GM21576 (cell line): ENCODE measurements at regions not wholly inside any gene's neighbourhood (a gene's known extent, or its start where the extent isn't known, plus 50 kb on each side); places are given as distances from the start of the nearest gene placed in this dataset.

Experiments
- ATAC-seq: cut with Tn5 transposase; IDR thresholded peaks from one replicate; pipeline ENCODE4 v1.9.1; 2021; ENCODE audit warnings: mild to moderate bottlenecking, moderate library complexity; ENCODE audit not compliant: unreplicated experiment

GRCh38 chr5:17428176-17428800 is 69.7 kb upstream of the TAF11L2 start:
- no peak for ATAC-seq

GRCh38 chr5:17429353-17429752 is 68.7 kb upstream of the TAF11L2 start:
- no peak for ATAC-seq

DNA sequence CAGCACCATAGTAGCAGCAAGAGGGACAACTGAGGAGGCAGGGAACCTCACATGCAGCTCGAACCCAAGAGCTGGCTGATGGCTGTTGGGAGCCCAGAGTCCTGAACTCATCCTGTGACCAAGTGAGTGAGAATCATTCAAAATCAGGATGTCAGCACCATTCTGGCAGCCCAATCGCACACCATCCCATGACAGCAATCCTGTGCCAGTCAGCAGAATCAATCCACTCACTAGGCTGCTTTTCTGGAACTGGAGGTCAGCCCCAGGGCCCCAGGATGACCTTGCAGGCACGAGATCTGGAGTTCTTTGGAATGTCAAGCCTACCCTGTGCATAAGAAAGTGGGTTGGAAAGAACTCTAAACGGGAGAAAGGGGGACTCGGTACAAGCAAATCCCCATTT is 67.8 kb upstream of the TAF11L2 start:
- ATAC-seq: no peak

DNA sequence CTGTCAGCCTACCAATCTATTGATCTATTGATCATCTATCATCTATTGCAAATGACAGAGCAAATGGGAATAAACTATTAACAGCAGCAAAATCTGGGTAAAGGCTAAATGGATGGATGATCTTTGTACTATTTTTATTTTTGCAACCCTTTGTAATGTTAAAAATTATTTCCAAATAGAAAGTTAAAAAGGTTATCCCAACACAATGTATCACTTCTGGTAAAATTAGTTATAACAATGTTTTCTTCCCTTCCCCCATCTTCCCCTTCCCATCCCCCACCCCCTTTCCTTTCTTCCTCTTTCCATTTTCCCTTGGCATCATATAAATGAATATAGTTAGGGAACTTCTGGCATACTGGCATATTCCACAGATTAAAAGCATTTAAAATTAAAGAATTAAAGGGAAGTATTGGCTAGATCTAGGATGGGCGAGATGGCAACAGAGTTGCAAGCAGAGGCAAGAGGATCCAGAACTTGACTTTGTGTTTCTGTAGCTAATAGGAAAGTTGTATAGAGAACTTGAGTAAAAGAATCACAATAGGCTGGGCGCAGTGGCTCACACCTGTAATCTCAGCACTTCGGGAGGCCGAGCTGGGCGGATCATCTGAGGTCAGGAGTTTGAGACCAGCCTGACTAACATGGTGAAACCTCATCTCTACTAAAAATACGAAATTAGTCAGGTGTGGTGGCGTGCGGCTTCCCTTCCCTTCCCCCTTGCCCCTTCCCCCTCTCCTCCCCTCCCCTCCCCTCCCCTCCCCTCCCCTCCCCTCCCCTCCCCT is 66.6 kb upstream of the TAF11L2 start:
- ATAC-seq: no peak

DNA sequence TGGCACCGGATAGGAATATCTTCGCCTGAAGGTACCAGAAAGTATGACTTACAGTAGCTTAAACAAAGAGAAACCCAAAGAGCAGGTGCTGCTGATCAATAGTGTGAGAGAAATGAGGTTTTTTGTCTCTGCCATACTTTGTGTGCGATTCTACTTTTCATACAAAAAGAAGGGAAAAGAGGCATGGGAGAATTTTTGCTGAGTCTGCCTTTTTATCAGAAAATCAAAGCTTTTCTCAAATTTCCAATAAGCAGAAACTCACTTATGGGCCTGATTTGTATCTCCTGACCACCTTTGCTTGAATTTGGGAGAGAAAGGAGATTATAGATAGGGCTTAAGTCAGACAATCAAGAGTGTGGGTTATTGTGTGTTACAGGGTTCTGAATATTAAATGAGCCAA is 65.5 kb upstream of the TAF11L2 start:
- ATAC-seq: no peak

GRCh38 chr5:17433406-17433805 is 64.6 kb upstream of the TAF11L2 start:
- ATAC-seq: no peak

DNA sequence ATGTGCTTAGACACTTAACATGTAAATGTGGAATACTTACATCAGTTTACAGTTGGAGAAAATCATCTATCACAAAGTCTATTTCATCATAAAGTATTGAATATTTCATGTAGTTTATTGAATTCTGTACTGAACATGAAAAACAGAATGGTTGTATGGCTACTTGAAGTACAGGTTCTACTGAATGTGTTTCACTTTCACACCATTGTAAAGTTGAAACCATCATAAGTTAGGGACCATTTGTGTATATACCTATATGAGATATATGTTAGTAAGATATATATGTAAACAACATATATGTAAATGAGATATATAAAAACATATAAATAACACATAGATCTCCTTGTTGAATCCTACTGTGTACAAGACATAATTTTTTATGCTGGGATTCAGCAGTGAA is 63.0 kb upstream of the TAF11L2 start:
- ATAC-seq: peak; percentile 64

GRCh38 chr5:17436350-17436749 is 61.7 kb upstream of the TAF11L2 start:
- ATAC-seq: peak; percentile 26

DNA sequence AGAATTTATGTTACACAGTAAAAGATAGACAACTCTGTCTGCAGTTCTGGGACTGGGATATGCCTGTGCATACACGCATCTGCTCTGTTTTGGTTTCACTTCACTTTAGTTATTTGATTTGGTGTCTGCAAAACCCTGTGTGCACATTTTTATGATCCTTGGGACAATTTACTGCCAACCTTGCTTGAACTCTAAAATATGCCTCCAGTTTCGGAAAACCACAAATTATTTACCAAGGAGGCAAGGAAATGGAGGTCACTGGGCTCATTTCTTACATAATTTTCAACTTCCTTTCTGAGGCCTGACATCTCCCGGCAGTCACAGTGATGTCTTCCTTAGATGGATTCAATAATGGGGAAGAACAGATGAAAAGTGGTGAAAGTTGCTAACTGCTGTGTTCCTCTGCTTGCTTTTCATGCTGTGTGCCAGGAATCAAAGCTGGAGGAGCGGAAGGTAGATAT is 61.2 kb upstream of the TAF11L2 start:
- ATAC-seq: peak; percentile 81

GRCh38 chr5:17438027-17438426 is 60.0 kb upstream of the TAF11L2 start:
- ATAC-seq: no peak

GRCh38 chr5:17439956-17440355 is 58.1 kb upstream of the TAF11L2 start:
- ATAC-seq: no peak

DNA sequence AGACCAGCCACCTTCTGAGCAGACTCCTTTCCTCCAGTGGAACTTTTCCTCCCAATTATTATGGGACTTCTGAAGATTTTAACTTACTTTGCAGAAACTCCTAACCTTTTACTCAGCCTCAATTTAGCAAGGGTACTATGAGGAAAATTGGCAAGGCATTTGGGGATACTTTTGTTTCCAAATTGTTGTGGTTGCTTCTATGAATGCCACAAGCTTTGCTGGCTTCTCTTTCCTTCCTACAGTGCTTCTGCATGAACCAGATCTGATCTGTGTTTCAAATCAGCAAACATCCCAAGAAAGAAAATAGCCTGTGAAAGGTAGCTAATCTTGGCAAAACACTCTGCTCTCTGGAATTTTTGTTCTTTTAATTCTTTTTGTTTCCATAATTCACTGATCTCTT is 57.3 kb upstream of the TAF11L2 start:
- no peak for ATAC-seq

DNA sequence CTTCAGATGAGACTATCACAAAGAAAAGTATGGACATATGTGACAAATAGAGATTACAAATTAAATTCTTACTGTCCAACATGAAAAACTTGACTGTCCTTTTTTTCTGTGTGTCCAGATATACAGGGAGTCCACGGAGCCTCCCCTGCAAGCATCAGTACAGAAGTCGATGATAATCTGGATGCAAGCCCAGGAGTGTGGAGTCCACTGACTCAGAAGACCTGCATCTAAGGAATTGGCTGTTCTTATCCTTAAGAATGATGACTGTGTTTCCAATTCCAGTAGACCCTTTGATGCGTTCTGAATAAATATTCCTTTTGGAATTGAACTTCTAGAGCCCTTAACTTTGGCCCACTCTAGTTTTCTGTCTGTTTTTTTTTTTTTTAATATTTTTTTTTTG is 56.7 kb upstream of the TAF11L2 start:
- ATAC-seq: no peak

DNA sequence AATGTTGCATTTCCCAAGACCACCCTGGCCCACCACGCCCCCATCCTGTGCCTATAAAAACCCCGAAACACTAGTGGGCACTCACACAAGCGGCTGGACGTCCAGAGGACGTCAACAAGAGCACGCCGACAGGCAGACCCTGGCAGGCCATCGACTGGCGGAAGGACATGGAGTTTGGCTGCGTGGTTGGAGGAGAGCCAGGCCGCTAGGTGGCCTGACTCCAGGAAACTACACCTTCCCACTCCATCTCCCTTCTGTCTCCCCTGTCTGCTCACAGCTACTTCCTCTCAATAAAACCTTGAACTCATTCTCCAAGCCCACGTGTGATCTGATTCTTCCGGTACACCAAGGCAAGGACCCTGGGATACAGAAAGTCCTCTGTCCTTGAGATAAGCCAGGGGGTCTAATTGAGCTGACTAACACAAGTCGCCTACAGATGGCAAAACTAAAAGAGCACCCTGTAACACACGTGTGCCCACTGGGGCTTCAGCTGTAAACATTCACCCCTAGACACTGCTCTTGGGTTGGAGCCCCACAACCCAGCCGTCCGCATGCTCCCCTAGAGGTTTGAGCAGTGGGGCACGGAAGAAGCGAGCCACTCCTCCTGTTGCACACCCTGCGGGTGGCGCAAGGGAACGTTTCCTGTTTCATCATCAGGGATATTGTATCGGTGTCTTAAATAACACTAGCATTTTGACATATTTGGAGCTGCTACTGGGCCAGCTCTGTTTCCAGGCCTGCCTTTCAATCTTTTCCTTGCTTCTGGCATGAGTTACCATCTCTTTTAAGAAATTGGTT is 54.5 kb upstream of the TAF11L2 start:
- no peak for ATAC-seq

DNA sequence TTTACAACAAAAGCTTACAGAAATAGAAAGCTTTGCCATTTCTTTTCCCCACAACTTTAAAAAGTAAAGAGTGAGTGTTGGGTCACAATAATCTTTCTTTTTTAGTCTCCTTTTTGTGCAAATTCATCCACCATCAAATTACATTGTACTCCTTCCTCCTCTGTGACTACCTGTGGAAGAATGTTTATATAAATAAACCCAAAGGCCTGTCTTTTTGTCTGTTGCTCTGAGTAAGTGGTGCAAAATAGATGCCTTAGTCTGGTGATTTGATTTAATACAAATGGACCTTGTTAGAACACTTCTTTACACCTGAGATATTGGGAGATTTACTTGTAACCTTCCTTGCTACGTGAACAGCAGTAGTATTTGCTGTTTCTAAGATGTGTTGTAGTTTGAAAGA is 53.5 kb upstream of the TAF11L2 start:
- no peak for ATAC-seq

DNA sequence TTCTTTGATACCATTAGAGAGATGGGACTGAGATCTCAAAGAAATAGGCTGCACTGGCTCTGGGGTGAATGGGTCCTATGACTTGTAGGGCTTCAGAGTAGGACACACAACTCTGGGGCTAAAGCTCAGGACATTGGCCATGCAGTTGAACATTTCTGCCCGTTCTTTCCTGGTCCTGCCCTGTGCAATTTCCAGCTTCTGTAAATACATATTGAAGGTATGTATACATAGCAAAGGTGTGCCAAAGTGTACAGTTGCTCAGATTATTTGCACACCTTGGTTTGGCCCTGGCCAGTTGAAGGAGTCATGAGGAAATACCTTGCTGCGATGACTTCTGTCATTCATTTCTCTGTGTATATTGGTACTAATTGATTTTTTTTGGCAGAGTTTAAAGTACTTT is 52.8 kb upstream of the TAF11L2 start:
- no peak for ATAC-seq
